Hematopoietic multipotent progenitor cell treated with erythropoietin and hydrocortisone succinate and interleukin-3 and kit ligand, for 15 days (in vitro differentiated cells): ENCODE measurements at regions not wholly inside any gene's neighbourhood (a gene's known extent, or its start where the extent isn't known, plus 50 kb on each side); places are given as distances from the start of the nearest gene placed in this dataset.

ENCODE experiments used
- DNase-seq: peaks from one replicate; pipeline ENCODE4 v3.0.0-alpha.2; 2015; ENCODE audit warnings: low spot score

GRCh38 chr3:28646435-28646834 is 297.8 kb upstream of the AZI2 start:
- DNase-seq: no peak

- DNase-seq: no peak
Observed at GRCh38 chr3:28649266-28649665, 300.6 kb upstream of the AZI2 start.

- DNase-seq: no peak
Observed at GRCh38 chr3:28651159-28651558, 302.5 kb upstream of the AZI2 start.

- no peak for DNase-seq
Observed at GRCh38 chr3:28664123-28664522, 315.5 kb upstream of the AZI2 start.

GRCh38 chr3:28667646-28668621 is 319.3 kb upstream of the AZI2 start:
- DNase-seq: peak; percentile 24

- DNase-seq: no peak
Observed at GRCh38 chr3:28669870-28670269, 321.2 kb upstream of the AZI2 start.

GRCh38 chr3:28672406-28672805 is 323.8 kb upstream of the AZI2 start:
- DNase-seq: no peak

GRCh38 chr3:28673446-28673845 is 324.8 kb upstream of the AZI2 start:
- DNase-seq: no peak

- no peak for DNase-seq
Observed at GRCh38 chr3:28674212-28674611, 325.6 kb upstream of the AZI2 start.

GRCh38 chr3:28677581-28677980 is 329.0 kb upstream of the AZI2 start:
- no peak for DNase-seq

GRCh38 chr3:28678086-28678485 is 329.5 kb upstream of the AZI2 start:
- no peak for DNase-seq

- DNase-seq: no peak
Observed at GRCh38 chr3:28680050-28680449, 331.4 kb upstream of the AZI2 start.

- no peak for DNase-seq
Observed at GRCh38 chr3:28682121-28682520, 333.5 kb upstream of the AZI2 start.

GRCh38 chr3:28690176-28690575 is 341.6 kb upstream of the AZI2 start:
- DNase-seq: no peak

GRCh38 chr3:28698706-28699105 is 350.1 kb upstream of the AZI2 start:
- DNase-seq: no peak

GRCh38 chr3:28699283-28699682 is 350.7 kb upstream of the AZI2 start:
- no peak for DNase-seq

GRCh38 chr3:28700728-28701127 is 352.1 kb upstream of the AZI2 start:
- DNase-seq: no peak

- no peak for DNase-seq
Observed at GRCh38 chr3:28703843-28704242, 355.2 kb upstream of the AZI2 start.

GRCh38 chr3:28711293-28711692 is 362.7 kb upstream of the AZI2 start:
- DNase-seq: no peak

GRCh38 chr3:28716939-28717338 is 368.3 kb upstream of the AZI2 start:
- no peak for DNase-seq

- no peak for DNase-seq
Observed at GRCh38 chr3:28718074-28718849, 369.6 kb upstream of the AZI2 start.

- no peak for DNase-seq
Observed at GRCh38 chr3:28726840-28727239, 378.2 kb upstream of the AZI2 start.

GRCh38 chr3:28727307-28727706 is 378.7 kb upstream of the AZI2 start:
- no peak for DNase-seq
